ENCODE measurements at regions not wholly inside any gene's neighbourhood (a gene's known extent, or its start where the extent isn't known, plus 50 kb on each side); places are given as distances from the start of the nearest gene placed in this dataset.

- TF ChIP-seq POLR2A (IDR thresholded peaks at IDR 0.05): no peak
- TF ChIP-seq, protein P1, sequence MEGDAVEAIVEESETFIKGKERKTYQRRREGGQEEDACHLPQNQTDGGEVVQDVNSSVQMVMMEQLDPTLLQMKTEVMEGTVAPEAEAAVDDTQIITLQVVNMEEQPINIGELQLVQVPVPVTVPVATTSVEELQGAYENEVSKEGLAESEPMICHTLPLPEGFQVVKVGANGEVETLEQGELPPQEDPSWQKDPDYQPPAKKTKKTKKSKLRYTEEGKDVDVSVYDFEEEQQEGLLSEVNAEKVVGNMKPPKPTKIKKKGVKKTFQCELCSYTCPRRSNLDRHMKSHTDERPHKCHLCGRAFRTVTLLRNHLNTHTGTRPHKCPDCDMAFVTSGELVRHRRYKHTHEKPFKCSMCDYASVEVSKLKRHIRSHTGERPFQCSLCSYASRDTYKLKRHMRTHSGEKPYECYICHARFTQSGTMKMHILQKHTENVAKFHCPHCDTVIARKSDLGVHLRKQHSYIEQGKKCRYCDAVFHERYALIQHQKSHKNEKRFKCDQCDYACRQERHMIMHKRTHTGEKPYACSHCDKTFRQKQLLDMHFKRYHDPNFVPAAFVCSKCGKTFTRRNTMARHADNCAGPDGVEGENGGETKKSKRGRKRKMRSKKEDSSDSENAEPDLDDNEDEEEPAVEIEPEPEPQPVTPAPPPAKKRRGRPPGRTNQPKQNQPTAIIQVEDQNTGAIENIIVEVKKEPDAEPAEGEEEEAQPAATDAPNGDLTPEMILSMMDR (IDR thresholded peaks at IDR 0.05): no peak
Measured at GRCh38 chr2:151038516-151038915, 223.1 kb downstream of the RBM43 start.

Data from testis (tissue), 2 donors.